GM12878 (cell line): ENCODE measurements at regions not wholly inside any gene's neighbourhood (a gene's known extent, or its start where the extent isn't known, plus 50 kb on each side); places are given as distances from the start of the nearest gene placed in this dataset.

Experiments
- ATAC-seq: fragments of 200-7000 bp; cut with Tn5 transposase; 3 replicates; pipeline ENCODE4 v1.9.1; 2020; ENCODE audit warnings: mild to moderate bottlenecking, moderate library complexity
- BruUV-seq: library from RNA; stranded (reverse); fragments of 400-500 nt; replicated peaks from 2 replicates; lab custom pipeline; 2021; lab: Mats Ljungman, UMichigan
- CTCF ChIA-PET: fragments of 300-600 bp; sonication (Branson Sonifier 250); formaldehyde crosslinking; extraction: SDS; loops from one replicate; lab custom pipeline; 2021; ENCODE audit warnings: inconsistent platforms; lab: Yijun Ruan, JAX
- POLR2A ChIA-PET: fragments of 350-600 bp; formaldehyde crosslinking; extraction: SDS; loops from one replicate; lab custom pipeline; 2021; ENCODE audit warnings: inconsistent platforms; lab: Charles Lee
- RAD21 ChIA-PET: fragments of 300-600 bp; sonication (Branson Sonifier 250); formaldehyde crosslinking; loops from one replicate; lab custom pipeline; 2023; ENCODE audit warnings: antibody characterized with exemption; ENCODE audit not compliant: unreplicated experiment; lab: Charles Lee
- SMC1A ChIA-PET: fragments of 300-600 bp; sonication (Branson Sonifier 250); formaldehyde crosslinking; loops from one replicate; lab custom pipeline; 2023; ENCODE audit not compliant: unreplicated experiment, uncharacterized antibody; lab: Charles Lee
- DNase-seq: peaks from one replicate; pipeline ENCODE4 v3.0.0-alpha.2; 2011; ENCODE audit warnings: low read depth, low spot score
- FAIRE-seq: peaks from 3 replicates; lab custom pipeline; 2011; peaks lifted over from hg19 to GRCh38; lab: Jason Lieb, UNC
- H2AFZ ChIP-seq: 2 replicates; pipeline ENCODE4 v1.6.0; 2011; ENCODE audit warnings: low read depth, low read length, control low read depth; ENCODE audit not compliant: control insufficient read depth
- H3K27ac ChIP-seq: 2 replicates; pipeline ENCODE4 v1.5.1; 2011; ENCODE audit warnings: control low read depth; ENCODE audit not compliant: control insufficient read depth, insufficient read depth
- H3K27me3 ChIP-seq, 2 experiments: replicated peaks in 1 of 2; 2 replicates each; pipeline versions ENCODE4 v1.6.0 to v1.6.1; 2011; ENCODE audit warnings: low read length in 1 of 2; ENCODE audit not compliant: control insufficient read depth in 2 of 2, insufficient read depth in 2 of 2
- H3K36me3 ChIP-seq, 2 experiments: 2 replicates each; pipeline ENCODE4 v1.5.1; 2011; ENCODE audit warnings: low read length in 1 of 2; ENCODE audit not compliant: control insufficient read depth in 2 of 2, insufficient read depth in 2 of 2
- H3K4me1 ChIP-seq: 2 replicates; pipeline ENCODE4 v1.6.1; 2011; ENCODE audit warnings: mild to moderate bottlenecking, low read length, moderate library complexity, mixed read lengths; ENCODE audit not compliant: control insufficient read depth, insufficient read depth
- H3K4me2 ChIP-seq: 2 replicates; pipeline ENCODE4 v1.6.0; 2011; ENCODE audit warnings: control low read depth; ENCODE audit not compliant: control insufficient read depth, insufficient read depth
- H3K4me3 ChIP-seq: fragments of 200-600 bp; sonication (generic); 2 replicates; pipeline ENCODE4 v1.5.1; 2016
- H3K79me2 ChIP-seq: 2 replicates; pipeline ENCODE4 v1.6.0; 2011; ENCODE audit warnings: low read length; ENCODE audit not compliant: control insufficient read depth, insufficient read depth
- H3K9ac ChIP-seq: 2 replicates; pipeline ENCODE4 v1.8.0; 2011; ENCODE audit warnings: low read length, control low read depth, mixed read lengths; ENCODE audit not compliant: control insufficient read depth, insufficient read depth
- H3K9me3 ChIP-seq: replicated peaks from 3 replicates; pipeline ENCODE4 v1.5.1; 2011; ENCODE audit warnings: mild to moderate bottlenecking, low read length; ENCODE audit not compliant: control insufficient read depth, insufficient read depth
- H4K20me1 ChIP-seq: 2 replicates; pipeline ENCODE4 v1.6.0; 2011; ENCODE audit not compliant: control insufficient read depth, insufficient read depth
- BCL3 ChIP-seq: IDR thresholded peaks from 2 replicates; pipeline ENCODE4 v1.6.1; 2011; ENCODE audit warnings: borderline replicate concordance, low read depth, mild to moderate bottlenecking, moderate library complexity, low read length; ENCODE audit not compliant: insufficient read depth, poor library complexity, severe bottlenecking
- CBX3 ChIP-seq: fragments of 200-600 bp; sonication (generic); IDR thresholded peaks from 2 replicates; pipeline ENCODE4 v1.6.1; 2016; ENCODE audit warnings: low read depth, borderline replicate concordance
- CHD4 ChIP-seq: fragments of 200-600 bp; sonication (generic); IDR thresholded peaks from 2 replicates; pipeline ENCODE4 v1.6.1; 2016; ENCODE audit warnings: mild to moderate bottlenecking
- DPF2 ChIP-seq: fragments of 450-650 bp; IDR thresholded peaks from 2 replicates; pipeline ENCODE4 v1.6.1; 2017; ENCODE audit warnings: mild to moderate bottlenecking
- GABPA ChIP-seq: IDR thresholded peaks from 2 replicates; pipeline ENCODE4 v1.6.1; 2014; ENCODE audit warnings: antibody characterized with exemption, low read depth, mild to moderate bottlenecking, inconsistent platforms
- MTA2 ChIP-seq: fragments of 450-650 bp; IDR thresholded peaks from 2 replicates; pipeline ENCODE4 v1.6.1; 2016; ENCODE audit warnings: low read depth, mild to moderate bottlenecking, moderate library complexity
- MXI1 ChIP-seq: fragments of 150-350 bp; IDR thresholded peaks from 2 replicates; pipeline ENCODE4 v1.6.1; 2011; ENCODE audit warnings: low read depth, mild to moderate bottlenecking, inconsistent platforms, low read length, improper control_type of control experiment
- PAX8 ChIP-seq: fragments of 450-650 bp; IDR thresholded peaks from 2 replicates; pipeline ENCODE4 v1.6.1; 2017; ENCODE audit warnings: mild to moderate bottlenecking, moderate library complexity
- PML ChIP-seq: IDR thresholded peaks from 2 replicates; pipeline ENCODE4 v1.6.1; 2012; ENCODE audit warnings: low read length, inconsistent platforms
- RAD21 ChIP-seq: IDR thresholded peaks from 2 replicates; pipeline ENCODE4 v1.6.1; 2011; ENCODE audit warnings: mild to moderate bottlenecking, low read depth, low read length, moderate library complexity; ENCODE audit not compliant: insufficient read depth
- RAD51 ChIP-seq: fragments of 450-650 bp; IDR thresholded peaks from 2 replicates; pipeline ENCODE4 v1.6.1; 2016; ENCODE audit warnings: moderate library complexity, mild to moderate bottlenecking, inconsistent platforms
- RBBP5 ChIP-seq: fragments of 200-600 bp; sonication (generic); conservative IDR thresholded peaks from 2 replicates; pipeline ENCODE4 v1.6.1; 2016
- RUNX3 ChIP-seq: IDR thresholded peaks from 2 replicates; pipeline ENCODE4 v1.6.1; 2012; ENCODE audit warnings: low read length, inconsistent platforms
- STAT3 ChIP-seq: IDR thresholded peaks from 2 replicates; pipeline ENCODE4 v1.6.1; 2011; ENCODE audit warnings: low read depth, low read length, improper control_type of control experiment
- TBL1XR1 ChIP-seq: IDR thresholded peaks from 2 replicates; pipeline ENCODE4 v1.6.1; 2012; ENCODE audit warnings: low read depth, low read length, improper control_type of control experiment
- USF2 ChIP-seq: IDR thresholded peaks from 2 replicates; pipeline ENCODE4 v1.6.1; 2011; ENCODE audit warnings: low read depth, low read length, improper control_type of control experiment, borderline replicate concordance
- YBX1 ChIP-seq: fragments of 450-650 bp; IDR thresholded peaks from 2 replicates; pipeline ENCODE4 v1.6.1; 2016; ENCODE audit warnings: antibody characterized with exemption
- ZBED1 ChIP-seq: IDR thresholded peaks from 2 replicates; pipeline ENCODE4 v1.6.1; 2016; ENCODE audit warnings: borderline replicate concordance
- WGBS: methylation state at CpG from one replicate; pipeline ENCODE4 v1.1.6; 2016; ENCODE audit warnings: low lambda C conversion rate; ENCODE audit not compliant: insufficient replicate concordance, insufficient coverage; ENCODE audit errors: missing lambda C conversion rate; 5-methylcytosine and 5-hydroxymethylcytosine counted together
- in situ Hi-C: fragments of 300-500 bp; cut with MboI; formaldehyde crosslinking; loops from 9 replicates; pipeline ENCODE4 v1.14.3; 2018; ENCODE audit warnings: mixed read lengths
- intact Hi-C: fragments of 100-400 bp; cut with micrococcal nuclease; formaldehyde crosslinking; loops from one replicate; pipeline ENCODE4 v1.14.2; 2022; ENCODE audit not compliant: unreplicated experiment

DNA sequence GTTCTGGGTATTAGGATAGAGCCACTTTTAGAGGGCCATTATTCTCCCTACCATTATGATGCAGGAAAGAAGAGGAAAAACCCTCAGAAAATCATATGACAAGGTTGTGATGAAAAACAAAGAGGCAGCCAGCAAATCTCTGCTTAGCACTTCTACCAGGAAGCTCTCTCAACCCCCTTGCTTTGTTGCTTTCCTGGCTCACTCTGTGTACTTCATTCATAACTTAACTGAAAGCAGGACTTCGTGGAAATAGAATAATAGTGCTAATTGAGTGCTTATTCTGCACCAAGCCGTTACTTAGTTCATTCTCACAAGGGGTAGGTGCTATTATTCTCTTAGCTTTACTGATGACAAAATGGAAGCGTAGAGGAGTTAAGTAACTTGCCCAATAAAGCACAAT lies 354.1 kb downstream of the HRH4 start:
- ChIA-PET SMC1A (no interaction called here), POLR2A (no interaction called here)
- Histone ChIP-seq H3K79me2 (no peaks in the 10 kb centered on the region), H3K4me3 (no peak overlapping the region), H3K9me3 (no peaks in the 10 kb centered on the region)
- 0% methylated on average over 3 of the region's 3 CpGs for WGBS
- DNase-seq: no peak
- in situ Hi-C loops: no loop called here
- TF ChIP-seq MXI1 (no peak), YBX1 (no peak), RUNX3 (no peak), CHD4 (no peak), BCL3 (no peak), ZBED1 (no peak), RAD21 (no peak), RBBP5 (no peak), USF2 (no peak), CBX3 (no peak), STAT3 (no peak), MTA2 (no peak), PML (no peak), DPF2 (no peak), GABPA (no peak), TBL1XR1 (no peak), PAX8 (no peak), RAD51 (no peak)
- TF ChIP-seq, all 136 proteins: peak for 0
- intact Hi-C loops: no loop called here
- RAD21 ChIA-PET: no interaction called here
- Histone ChIP-seq H3K4me2 (no peak overlapping the region), H3K27ac (no peak overlapping the region), H3K4me1 (no peaks in the 10 kb centered on the region), H4K20me1 (no peaks in the 10 kb centered on the region), H2AFZ (no peak overlapping the region), H3K36me3 (no peaks in the 10 kb centered on the region), H3K9ac (no peak overlapping the region), H3K27me3 (peaks cover 0 to 1% of the 10 kb centered on the region in 2 experiments; a peak in 1 of 4 replicates)
- ATAC-seq: no peak
- CTCF ChIA-PET: no interaction called here
- BruUV-seq: no TSS peak
- no peak for FAIRE-seq
